ENCODE measurements at regions not wholly inside any gene's neighbourhood (a gene's known extent, or its start where the extent isn't known, plus 50 kb on each side); places are given as distances from the start of the nearest gene placed in this dataset.

DNA sequence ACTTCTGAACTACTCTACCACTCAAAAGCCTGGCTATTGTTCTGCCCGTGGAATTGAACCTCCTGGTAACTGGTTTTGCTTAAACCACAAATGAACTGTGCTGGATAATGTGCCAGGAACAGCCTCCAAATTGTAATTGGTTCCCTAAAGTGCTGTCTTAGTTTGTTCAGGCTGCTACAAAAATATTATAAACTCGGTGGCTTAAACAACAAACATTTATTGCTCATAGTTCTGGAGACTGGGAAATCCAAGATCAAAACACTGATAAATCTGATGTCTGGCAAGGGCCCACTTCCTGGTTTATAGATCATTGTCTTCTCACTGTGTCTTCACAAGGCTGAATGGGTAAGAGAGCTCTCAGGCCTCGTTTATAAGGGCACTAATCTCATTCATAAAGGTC, 149.2 kb upstream of the NCKAP5 start:
- no peak for ATAC-seq (ENCODE audit: low read depth)
- Mint-ChIP-seq H3K4me3 (no peak overlapping the region), H3K27me3 (peaks cover 4% of the 10 kb centered on the region), H3K36me3 (no peaks in the 10 kb centered on the region), H3K4me1 (no peaks in the 10 kb centered on the region), H3K27ac (no peak overlapping the region), H3K9me3 (peaks cover 2% of the 10 kb centered on the region)
- DNase-seq (ENCODE audit: low spot score in 2 of 2), result no peak

DNA sequence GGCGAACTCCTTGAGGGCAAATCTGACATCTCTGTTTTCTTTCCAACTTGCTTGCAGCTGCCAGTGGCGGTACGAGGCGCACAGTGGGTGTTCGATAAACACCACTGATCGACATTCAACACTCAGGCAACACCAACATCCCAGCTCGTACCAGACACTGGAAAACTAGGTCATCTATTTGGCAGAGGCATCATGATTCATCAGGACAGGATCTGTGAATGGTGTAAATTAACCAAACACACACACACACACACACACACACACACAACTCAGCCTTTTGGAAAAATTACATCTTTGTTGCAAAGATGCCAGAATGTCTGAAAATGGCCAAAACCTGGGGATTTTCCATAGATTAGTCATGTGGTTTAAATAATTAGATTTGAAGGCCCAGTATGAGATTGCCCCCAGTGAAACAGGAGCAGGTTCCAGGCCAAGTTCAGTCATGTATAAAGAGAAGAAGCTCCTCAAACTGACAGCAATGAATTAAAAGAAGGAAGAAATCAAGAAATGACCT, 150.5 kb upstream of the NCKAP5 start:
- H3K36me3 Mint-ChIP-seq, result no peaks in the 10 kb centered on the region
- H3K4me1 Mint-ChIP-seq, result no peaks in the 10 kb centered on the region
- peaks cover 1% of the 10 kb centered on the region for H3K27me3 Mint-ChIP-seq
- no peak overlapping the region for H3K27ac Mint-ChIP-seq
- H3K4me3 Mint-ChIP-seq, result no peak overlapping the region
- ATAC-seq (ENCODE audit: low read depth) (no peak), DNase-seq (ENCODE audit: low spot score in 2 of 2) (no peak)
- H3K9me3 Mint-ChIP-seq, result peaks cover 2% of the 10 kb centered on the region

DNA sequence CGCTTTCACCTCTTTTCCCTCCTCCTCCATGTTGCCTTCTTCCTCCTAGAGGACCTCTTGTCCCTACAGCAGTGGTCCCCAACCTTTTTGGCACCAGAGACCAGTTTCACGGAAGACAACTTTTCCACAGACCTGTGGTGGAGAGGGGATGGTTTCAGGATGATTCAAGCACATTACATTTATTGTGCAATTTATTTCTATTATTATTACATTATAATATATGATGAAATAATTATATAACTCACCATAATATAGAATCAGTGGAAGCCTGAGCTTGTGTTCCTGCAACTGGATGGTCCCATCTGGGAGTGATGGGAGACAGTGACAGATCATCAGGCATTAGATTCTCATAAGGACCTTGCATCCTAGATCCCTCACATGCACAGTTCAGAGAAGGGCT, 152.2 kb upstream of the NCKAP5 start:
- DNase-seq (ENCODE audit: low spot score in 2 of 2) (no peak), ATAC-seq (ENCODE audit: low read depth) (no peak)
- Mint-ChIP-seq H3K9me3 (peaks cover 2% of the 10 kb centered on the region), H3K27ac (no peak overlapping the region), H3K36me3 (no peaks in the 10 kb centered on the region), H3K27me3 (peaks cover 1% of the 10 kb centered on the region), H3K4me3 (no peak overlapping the region), H3K4me1 (no peaks in the 10 kb centered on the region)

DNA sequence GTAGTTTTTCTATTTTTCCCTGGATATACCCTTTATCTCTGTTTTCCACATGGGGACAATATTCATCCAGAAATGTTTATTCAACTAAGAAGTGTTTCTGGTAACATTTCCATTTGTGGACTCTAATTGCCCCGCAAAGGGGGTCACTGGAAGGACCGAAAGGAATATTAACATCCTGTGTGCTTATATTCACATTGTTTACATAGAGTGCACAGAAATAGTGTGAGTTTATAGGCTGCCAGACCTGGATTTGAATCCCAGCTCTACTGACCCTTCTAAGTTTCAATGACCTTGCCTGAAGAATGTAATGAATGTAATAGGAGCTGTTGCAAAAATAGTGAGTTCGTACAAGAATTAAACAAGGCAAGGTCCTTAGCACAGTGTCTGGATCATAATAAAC, 152.9 kb upstream of the NCKAP5 start:
- no peak overlapping the region for H3K27ac Mint-ChIP-seq
- no peak for DNase-seq (ENCODE audit: low spot score in 2 of 2)

DNA sequence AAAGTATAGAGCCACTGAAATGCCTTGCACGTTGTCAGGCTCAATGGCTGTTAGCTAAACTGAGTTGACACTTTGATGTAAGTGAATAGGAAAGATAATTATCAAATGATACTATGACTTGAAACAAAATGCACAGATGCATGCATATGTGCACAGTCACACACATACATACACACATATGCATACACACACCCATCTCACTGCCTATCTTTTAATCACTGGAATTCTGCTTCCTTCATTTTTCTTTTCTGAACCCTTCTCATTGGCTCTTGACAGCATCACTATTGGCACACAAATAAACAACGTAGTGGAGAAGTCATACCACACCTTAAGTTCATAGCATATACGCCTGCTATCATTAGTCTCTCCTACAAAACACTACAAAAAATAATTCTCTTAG, 154.9 kb upstream of the NCKAP5 start:
- DNase-seq (ENCODE audit: low spot score in 2 of 2), result no peak
- Mint-ChIP-seq H3K36me3 (no peaks in the 10 kb centered on the region), H3K4me1 (peaks cover 3% of the 10 kb centered on the region), H3K27ac (no peak overlapping the region), H3K9me3 (peaks cover 2% of the 10 kb centered on the region), H3K4me3 (no peak overlapping the region), H3K27me3 (peaks cover 1% of the 10 kb centered on the region)
- no peak for ATAC-seq (ENCODE audit: low read depth)

More for the DNA sequence above, 152.9 kb upstream of the NCKAP5 start:
- no peak for ATAC-seq (ENCODE audit: low read depth)
- Mint-ChIP-seq H3K27me3 (peaks cover 1% of the 10 kb centered on the region), H3K9me3 (peaks cover 2% of the 10 kb centered on the region), H3K4me3 (no peak overlapping the region), H3K36me3 (no peaks in the 10 kb centered on the region), H3K4me1 (no peaks in the 10 kb centered on the region)

DNA sequence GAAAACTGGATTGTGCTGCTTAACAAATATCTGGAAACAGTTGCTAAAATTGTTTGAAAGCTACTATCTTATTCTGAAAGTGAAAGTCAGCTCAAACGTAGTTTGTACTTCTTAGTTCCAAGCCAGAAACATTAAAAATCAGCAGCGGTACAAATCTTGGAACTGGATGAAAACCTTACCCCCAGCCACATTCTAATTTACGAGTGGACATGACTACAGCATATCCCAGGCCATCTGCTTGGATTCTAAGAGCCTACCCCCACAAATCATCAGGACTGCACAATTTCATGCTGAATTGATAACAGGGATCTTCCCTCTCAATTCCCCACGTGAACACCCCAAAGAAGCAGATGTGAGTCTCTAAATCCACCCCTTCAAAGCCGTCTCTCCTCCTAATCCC, 158.7 kb upstream of the NCKAP5 start:
- ATAC-seq (ENCODE audit: low read depth) (no peak), DNase-seq (ENCODE audit: low spot score in 2 of 2) (no peak)
- no peaks in the 10 kb centered on the region for H3K9me3 Mint-ChIP-seq
- H3K27me3 Mint-ChIP-seq, result no peaks in the 10 kb centered on the region
- H3K4me3 Mint-ChIP-seq, result no peak overlapping the region
- H3K4me1 Mint-ChIP-seq, result peaks cover 3% of the 10 kb centered on the region
- no peaks in the 10 kb centered on the region for H3K36me3 Mint-ChIP-seq
- no peak overlapping the region for H3K27ac Mint-ChIP-seq

DNA sequence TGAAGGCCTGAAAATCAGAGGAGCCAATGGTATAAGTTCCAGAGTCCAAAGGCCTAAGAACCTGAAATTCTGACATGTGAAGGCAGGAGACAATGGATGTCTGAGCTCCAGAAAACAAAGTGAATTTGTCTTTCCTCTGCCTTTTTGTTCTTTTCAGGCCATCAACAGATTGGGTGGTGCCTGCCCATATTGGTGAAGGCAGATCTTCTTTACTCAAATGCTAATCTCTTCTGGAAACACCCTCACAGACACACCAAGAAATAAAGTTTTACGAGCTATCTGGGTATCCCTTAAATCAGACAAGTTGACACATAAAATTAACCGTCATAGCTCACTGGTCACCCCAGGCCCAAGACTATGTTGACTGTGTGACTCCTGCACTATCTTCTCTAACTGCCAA, 163.8 kb upstream of the NCKAP5 start:
- H3K36me3 Mint-ChIP-seq, result no peaks in the 10 kb centered on the region
- H3K4me3 Mint-ChIP-seq, result no peak overlapping the region
- ATAC-seq (ENCODE audit: low read depth), result no peak
- no peaks in the 10 kb centered on the region for H3K9me3 Mint-ChIP-seq
- no peak overlapping the region for H3K27ac Mint-ChIP-seq
- DNase-seq (ENCODE audit: low spot score in 2 of 2), result no peak
- peaks cover 5% of the 10 kb centered on the region for H3K4me1 Mint-ChIP-seq
- H3K27me3 Mint-ChIP-seq, result peaks cover 1% of the 10 kb centered on the region

DNA sequence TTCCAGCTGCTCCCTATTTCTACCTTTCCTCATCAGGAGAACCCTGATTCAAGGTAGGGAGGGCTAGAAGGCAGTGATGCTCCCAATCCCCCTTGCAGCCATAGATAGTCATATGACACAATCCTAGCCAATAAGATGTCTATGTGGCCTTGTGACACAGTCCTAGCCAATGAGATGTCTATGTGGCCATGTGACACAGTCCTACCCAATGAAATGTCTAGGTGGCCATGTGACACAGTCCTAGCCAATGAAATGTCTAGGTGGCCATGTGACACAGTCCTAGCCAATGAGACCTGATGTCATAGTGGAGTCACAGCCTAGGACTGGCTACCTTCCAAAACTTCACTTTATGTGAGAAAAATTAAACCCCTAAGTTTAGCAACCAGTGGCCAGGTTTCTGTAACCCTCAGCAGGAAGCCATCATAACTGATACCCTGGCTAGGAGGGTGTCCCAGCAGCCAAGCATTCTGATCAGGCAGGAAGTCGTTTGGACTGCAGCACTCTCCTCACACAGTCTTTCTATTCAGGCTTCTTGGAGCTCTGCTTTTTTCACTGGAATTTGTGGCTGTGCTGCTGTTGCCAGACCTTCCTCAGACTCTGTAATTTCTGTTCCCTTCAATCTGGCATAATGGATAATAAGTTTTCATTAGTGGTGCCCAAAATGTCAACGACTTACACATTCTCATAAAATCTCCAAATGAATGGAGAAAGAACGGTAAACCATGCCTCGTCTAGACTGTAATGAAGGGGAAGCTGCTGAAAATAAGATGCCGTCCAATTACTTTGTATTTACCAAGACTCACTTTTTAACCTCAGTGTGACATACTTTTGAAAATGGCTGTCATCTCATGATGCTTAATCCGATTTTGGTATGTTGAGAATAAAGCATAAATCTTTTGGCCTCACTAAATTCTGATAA, 165.0 kb upstream of the NCKAP5 start:
- Mint-ChIP-seq H3K4me3 (no peak overlapping the region), H3K4me1 (peaks cover 3% of the 10 kb centered on the region), H3K9me3 (no peaks in the 10 kb centered on the region), H3K27ac (no peak overlapping the region), H3K36me3 (no peaks in the 10 kb centered on the region), H3K27me3 (peaks cover 1% of the 10 kb centered on the region)
- ATAC-seq (ENCODE audit: low read depth), result no peak
- DNase-seq (ENCODE audit: low spot score in 2 of 2), result no peak

DNA sequence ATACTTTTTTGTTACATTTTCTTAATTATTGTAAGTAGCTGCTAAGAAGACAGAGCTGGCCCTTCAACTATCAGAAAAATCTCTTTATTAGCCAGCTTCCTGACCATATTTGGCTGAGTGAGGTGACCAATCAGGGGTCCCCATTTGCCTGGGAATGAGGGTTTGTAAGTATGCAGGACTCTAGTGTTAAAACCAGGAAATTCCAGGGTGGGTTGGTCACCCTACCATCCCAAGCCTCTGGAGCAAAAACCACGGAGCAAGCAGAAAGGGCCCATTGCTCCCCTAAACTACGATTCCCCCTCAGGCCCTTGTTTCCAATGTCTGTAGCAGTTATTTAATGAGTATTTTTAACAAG, 165.6 kb upstream of the NCKAP5 start:
- no peak overlapping the region for H3K27ac Mint-ChIP-seq
- no peak for ATAC-seq (ENCODE audit: low read depth)

DNA sequence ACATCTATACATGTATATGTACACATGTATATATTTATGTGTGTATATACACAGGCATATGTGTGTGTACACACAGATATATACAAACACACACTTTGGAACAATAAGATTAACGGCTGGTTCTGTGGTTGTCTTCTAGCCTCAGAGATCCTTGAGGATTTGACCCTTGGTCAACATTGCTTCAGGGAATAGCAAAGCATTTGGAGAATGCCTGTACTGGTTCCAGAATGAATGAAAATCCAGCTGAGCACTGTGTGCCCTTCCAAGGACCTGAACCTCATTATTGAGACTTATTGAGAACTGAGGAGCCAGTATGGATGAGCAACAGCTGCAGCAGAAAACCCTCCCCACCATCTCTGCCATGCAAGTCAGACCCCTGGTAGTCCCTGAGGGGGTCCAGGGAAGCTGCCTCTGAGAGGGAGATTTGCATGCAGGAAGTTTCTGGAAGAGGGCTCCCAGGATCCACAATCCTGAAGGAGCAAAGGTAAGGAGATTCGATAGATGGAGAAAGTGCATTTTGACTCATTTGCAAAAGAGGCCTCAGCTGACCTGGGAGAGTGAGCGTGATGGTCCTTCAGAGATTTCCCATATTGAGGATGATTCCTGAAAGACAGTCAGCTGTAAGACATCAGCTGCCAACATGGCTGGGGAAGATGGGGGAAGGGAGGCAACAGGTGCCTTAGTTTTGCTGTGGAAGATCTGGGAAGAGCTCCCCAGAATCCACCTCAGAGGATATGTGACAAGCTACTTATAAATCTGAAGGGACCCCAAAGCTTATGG, 166.6 kb upstream of the NCKAP5 start:
- Mint-ChIP-seq H3K4me1 (peaks cover 3% of the 10 kb centered on the region), H3K27me3 (peaks cover 1% of the 10 kb centered on the region), H3K36me3 (no peaks in the 10 kb centered on the region), H3K9me3 (no peaks in the 10 kb centered on the region), H3K27ac (no peak overlapping the region), H3K4me3 (no peak overlapping the region)
- no peak for ATAC-seq (ENCODE audit: low read depth)
- no peak for DNase-seq (ENCODE audit: low spot score in 2 of 2)

More for the DNA sequence above, 165.6 kb upstream of the NCKAP5 start:
- Mint-ChIP-seq H3K4me3 (no peak overlapping the region), H3K27me3 (peaks cover 1% of the 10 kb centered on the region), H3K9me3 (no peaks in the 10 kb centered on the region), H3K36me3 (no peaks in the 10 kb centered on the region), H3K4me1 (peaks cover 3% of the 10 kb centered on the region)
- no peak for DNase-seq (ENCODE audit: low spot score in 2 of 2)

DNA sequence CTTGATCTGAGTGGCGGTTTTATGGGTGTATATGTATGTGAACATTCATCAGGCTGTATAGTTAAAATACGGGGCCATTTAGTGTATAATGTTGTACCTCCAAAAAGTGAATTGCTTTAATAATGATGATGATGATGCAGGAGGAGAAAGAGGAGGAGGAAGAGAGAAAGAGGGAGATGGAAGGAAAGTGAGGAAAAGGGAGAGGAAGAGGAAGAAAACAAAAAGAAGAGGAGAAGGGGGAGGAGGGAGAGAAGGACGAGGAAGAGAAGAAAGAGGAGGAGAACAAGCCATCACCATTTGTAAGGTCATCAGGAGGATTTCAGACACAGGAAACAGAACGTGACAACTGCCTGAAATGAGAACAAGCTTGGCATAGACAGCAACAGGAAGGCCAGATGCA, 168.4 kb upstream of the NCKAP5 start:
- DNase-seq (ENCODE audit: low spot score in 2 of 2) (no peak), ATAC-seq (ENCODE audit: low read depth) (no peak)
- H3K36me3 Mint-ChIP-seq, result no peaks in the 10 kb centered on the region
- H3K27me3 Mint-ChIP-seq, result peaks cover 1% of the 10 kb centered on the region
- peaks cover 2% of the 10 kb centered on the region for H3K9me3 Mint-ChIP-seq
- no peak overlapping the region for H3K27ac Mint-ChIP-seq
- peaks cover 3% of the 10 kb centered on the region for H3K4me1 Mint-ChIP-seq
- no peak overlapping the region for H3K4me3 Mint-ChIP-seq

DNA sequence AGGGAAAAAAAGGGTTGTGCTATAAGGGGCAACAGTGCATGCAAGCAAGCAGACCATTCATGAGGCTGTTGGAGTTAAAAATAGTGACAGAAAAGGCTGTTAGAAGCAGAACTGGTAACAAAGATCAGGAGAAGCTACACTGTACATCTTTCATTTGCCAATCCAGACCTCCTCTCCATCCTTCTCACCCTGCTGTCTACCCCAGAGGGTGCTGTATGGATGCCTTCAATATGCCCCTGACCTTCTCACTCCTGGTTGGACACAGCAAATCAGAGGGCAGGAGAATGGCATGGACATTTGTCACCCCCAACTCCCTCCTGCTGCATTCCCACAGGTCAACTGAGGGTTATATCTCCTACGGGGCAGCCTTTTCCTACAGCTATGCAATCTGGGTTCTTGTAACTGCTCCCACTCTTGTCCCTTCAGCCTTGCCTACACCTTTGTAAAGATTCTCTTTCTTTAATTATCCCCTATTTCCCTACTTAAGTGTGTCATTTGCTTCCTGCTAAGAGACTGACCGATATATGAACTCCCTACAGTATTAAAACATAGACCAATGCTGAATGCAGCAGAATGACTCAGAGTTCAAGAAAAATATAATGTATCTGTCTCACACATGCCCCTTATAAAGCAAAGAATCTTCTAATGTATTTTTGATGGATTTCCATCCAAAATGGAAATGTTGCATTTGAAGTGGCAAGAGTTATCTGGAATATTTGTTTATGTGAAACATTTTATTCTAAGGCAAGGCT, 169.2 kb upstream of the NCKAP5 start:
- ATAC-seq (ENCODE audit: low read depth), result no peak
- Mint-ChIP-seq H3K36me3 (no peaks in the 10 kb centered on the region), H3K27me3 (peaks cover 1% of the 10 kb centered on the region)

DNA sequence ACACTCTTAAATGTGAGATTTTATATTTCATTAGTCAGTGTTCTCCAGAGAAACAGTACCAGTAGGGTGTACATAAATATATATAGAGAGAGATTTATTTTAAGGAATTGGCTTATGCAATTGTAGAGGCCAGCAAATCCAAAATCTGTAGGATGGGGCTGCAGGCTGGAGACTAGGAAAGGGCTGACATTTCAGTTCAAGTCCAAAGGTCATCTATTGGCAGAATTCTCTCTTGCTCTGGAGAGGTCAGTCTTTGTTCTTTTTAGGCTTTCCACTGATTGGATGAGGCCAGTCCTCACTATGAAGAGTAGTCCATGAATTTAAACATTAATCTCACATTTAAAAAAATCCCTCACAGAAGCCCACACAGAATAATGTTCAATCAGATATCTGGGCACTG, 170.8 kb upstream of the NCKAP5 start:
- H3K27me3 Mint-ChIP-seq, result peaks cover 6% of the 10 kb centered on the region
- H3K27ac Mint-ChIP-seq, result no peak overlapping the region
- peaks cover 3% of the 10 kb centered on the region for H3K4me1 Mint-ChIP-seq
- no peaks in the 10 kb centered on the region for H3K36me3 Mint-ChIP-seq
- no peak overlapping the region for H3K4me3 Mint-ChIP-seq
- ATAC-seq (ENCODE audit: low read depth), result no peak
- H3K9me3 Mint-ChIP-seq, result peaks cover 3% of the 10 kb centered on the region
- no peak for DNase-seq (ENCODE audit: low spot score in 2 of 2)

More for the DNA sequence above, 169.2 kb upstream of the NCKAP5 start:
- H3K4me3 Mint-ChIP-seq, result no peak overlapping the region
- H3K27ac Mint-ChIP-seq, result no peak overlapping the region
- peaks cover 3% of the 10 kb centered on the region for H3K4me1 Mint-ChIP-seq
- no peak for DNase-seq (ENCODE audit: low spot score in 2 of 2)
- peaks cover 2% of the 10 kb centered on the region for H3K9me3 Mint-ChIP-seq

DNA sequence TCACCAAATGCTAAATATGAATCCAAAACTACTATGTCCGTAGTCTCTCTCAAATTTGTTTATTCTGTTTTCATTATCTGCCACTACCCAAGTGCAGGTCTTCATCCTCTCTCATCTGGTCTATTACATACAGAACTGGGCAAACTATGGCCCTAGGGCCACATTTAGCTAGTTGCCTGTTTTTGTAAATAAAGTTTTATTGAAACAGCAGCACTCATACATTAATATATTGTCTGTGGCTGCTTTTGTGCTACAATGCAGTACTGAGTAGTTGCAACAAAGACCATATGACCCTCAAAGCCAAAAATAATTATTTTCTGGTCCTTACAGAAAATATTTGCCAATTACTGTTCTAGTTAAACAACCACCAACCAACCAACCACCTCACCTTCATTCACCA, 172.2 kb upstream of the NCKAP5 start:
- H3K9me3 Mint-ChIP-seq, result peaks cover 3% of the 10 kb centered on the region
- ATAC-seq (ENCODE audit: low read depth) (no peak), DNase-seq (ENCODE audit: low spot score in 2 of 2) (no peak)
- peaks cover 3% of the 10 kb centered on the region for H3K4me1 Mint-ChIP-seq
- H3K27me3 Mint-ChIP-seq, result peaks cover 6% of the 10 kb centered on the region
- no peaks in the 10 kb centered on the region for H3K36me3 Mint-ChIP-seq
- H3K27ac Mint-ChIP-seq, result no peak overlapping the region
- H3K4me3 Mint-ChIP-seq, result no peak overlapping the region
